Frontal cortex (tissue), 3 donors: ENCODE measurements at regions not wholly inside any gene's neighbourhood (a gene's known extent, or its start where the extent isn't known, plus 50 kb on each side); places are given as distances from the start of the nearest gene placed in this dataset.
"Not testable (repeated sequence)": the region's sequence is repeated elsewhere in the genome, so short reads cannot be mapped to it uniquely, and the experiment has no call there.

Experiments
- DNase-seq, 2 donors: peaks; one replicate each; pipeline ENCODE4 v3.0.0; 2012; ENCODE audit warnings: low spot score in 2 of 2
- FAIRE-seq: peaks from 2 replicates; lab custom pipeline; 2012; peaks lifted over from hg19 to GRCh38; lab: Jason Lieb, UNC
- donor health status: control.
- donor health status: control.
- donor health status: control.

DNA sequence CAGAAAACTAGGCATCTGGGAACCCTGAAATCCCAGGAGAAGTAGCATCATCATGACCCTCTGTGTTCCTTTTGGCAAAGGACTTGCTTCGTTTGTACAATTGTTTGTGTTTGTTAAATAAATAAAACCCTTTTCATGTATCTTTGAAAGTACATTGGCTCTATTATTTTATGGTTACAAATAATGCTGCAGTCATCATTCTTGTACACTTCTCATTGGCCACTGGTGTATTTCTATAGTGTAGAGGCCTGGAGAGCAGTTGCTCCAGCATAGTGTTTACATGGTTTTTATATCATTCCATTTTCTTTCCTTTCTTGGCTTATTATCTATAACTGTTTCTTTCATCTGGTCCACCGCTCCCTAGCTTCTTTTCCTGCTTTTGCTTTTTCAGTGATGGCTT is 253.3 kb downstream of the FAM72C start:
- no peak for DNase-seq
- no peak for FAIRE-seq

DNA sequence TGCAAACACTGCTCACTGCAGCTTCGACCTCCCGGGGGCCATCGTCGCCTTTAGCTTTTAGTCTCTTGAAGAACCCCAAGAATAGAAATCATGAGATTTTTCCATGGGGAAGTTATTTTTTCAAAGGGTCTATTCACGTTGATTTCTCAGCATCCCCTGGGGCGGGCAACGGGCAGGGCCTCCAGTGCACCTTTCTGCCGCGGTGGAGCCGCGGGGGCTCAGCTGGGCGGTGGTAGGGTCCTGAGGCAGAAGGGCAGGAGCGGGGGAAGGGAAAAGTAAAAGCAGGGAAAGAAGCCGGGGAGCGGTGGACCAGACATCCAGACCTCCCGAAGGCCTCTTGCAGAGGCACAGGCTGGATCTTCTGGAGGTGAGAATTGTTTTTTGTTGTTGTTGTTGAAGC is 253.8 kb downstream of the FAM72C start:
- DNase-seq, result no peak

DNA sequence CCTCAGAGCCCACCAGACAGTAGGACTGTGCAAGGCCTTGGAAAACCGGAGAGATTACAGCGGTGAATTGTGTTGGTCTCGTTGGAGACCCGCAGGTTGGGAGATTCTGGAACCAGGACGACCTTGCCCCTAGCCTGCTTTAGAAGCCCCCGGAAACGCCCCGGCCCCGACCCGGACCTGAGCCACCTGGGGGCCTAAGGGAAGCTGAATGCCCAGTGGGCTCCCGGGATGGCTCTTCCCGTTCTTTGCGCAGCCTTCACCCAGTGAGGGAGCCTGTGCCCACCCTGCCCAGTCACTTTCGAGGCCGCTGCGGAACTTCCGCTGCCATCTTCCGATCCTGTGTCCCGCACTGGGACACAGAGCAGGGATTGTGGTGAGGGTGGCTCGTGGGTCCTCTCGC is 254.4 kb downstream of the FAM72C start:
- no peak for DNase-seq

More for the DNA sequence above, 253.8 kb downstream of the FAM72C start:
- no peak for FAIRE-seq

DNA sequence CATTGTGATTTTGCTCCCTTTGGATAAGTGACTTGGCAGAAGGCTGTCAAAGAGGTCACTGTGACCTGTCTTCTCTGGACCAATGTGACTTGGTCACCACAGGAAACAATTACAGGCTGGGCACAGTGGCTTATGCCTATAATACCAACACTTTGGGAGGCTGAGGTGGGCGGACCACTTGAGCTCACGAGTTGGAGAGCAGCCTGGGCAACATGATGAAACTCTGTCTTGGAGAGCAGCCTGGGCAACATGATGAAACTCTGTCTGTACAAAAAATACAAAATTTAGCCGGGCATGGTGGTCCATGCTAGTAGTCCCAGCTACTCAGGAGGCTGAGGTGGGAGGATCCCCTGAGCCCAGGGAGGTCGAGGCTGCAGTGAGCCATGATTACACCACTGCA is 256.9 kb downstream of the FAM72C start:
- not testable (repeated sequence) for FAIRE-seq, DNase-seq

More for the DNA sequence above, 254.4 kb downstream of the FAM72C start:
- FAIRE-seq, result no peak

DNA sequence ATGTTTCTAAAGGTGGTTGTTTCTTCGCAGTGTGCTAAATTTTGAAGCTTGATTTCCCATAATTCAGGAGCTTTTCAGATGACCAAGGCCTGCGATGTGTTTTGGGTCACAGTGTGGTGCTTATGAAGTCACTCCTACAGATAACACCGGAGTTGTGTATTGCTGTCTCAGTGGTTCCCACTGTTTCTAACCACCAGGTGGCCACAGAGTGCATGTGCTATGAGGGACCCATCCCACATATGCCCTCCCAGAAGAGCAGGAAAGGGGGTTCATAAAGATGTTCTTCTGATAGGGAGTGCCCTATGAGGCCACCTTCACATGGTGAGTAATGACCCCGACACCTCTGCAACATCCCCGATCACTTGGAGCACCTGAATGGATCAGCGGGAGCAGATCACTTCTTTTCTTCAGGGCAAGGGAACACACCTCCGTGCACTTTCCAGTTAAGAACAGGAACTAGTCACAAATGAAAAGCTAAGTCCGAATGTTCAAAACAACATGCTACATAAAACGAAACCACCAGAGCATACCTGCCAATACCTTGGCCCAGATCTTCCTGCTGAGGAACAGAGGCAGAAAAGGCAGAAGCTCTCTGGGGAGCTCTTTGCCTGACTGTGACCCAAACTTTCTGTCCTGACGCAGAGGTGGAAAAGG is 262.1 kb downstream of the FAM72C start:
- FAIRE-seq, result peak; percentile 47
- DNase-seq, result not testable (repeated sequence)

DNA sequence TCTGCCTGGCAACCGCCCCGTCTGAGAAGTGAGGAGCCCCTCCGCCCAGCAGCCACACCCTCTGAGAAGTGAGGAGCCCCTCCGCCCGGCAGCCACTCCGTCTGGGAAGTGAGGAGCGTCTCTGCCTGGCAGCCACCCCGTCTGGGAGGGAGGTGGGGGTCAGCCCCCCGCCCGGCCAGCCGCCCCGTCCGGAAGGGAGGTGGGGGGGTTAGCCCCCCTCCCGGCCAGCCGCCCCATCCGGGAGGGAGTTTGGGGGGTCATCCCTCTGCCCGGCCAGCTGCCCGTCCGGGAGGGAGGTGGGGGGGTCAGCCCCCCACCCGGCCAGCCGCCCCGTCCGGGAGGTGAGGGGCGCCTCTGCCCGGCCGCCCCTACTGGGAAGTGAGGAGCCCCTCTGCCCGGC is 269.0 kb downstream of the FAM72C start:
- not testable (repeated sequence) for FAIRE-seq

DNA sequence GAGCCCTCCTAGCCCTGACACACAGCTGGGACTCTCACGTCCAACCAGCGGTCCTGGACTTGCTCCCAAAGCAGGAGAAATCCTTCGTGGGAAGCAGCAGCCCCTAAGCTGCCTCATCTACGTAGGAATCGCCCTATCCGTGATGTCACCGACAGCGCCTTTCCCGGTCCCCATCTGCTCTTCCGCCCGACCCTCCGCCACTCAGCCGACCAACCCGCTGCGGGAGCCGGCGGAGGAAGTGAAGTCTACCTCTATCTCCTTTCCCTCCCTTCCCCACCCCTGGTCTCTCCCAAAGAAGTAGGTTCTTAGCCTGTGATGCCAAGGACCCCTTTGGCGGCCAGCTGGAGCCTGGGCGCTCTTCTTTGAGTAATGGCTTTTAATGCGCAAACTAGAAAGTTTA is 272.1 kb downstream of the FAM72C start:
- FAIRE-seq, result no peak
- DNase-seq, result no peak

More for the DNA sequence above, 269.0 kb downstream of the FAM72C start:
- not testable (repeated sequence) for DNase-seq

DNA sequence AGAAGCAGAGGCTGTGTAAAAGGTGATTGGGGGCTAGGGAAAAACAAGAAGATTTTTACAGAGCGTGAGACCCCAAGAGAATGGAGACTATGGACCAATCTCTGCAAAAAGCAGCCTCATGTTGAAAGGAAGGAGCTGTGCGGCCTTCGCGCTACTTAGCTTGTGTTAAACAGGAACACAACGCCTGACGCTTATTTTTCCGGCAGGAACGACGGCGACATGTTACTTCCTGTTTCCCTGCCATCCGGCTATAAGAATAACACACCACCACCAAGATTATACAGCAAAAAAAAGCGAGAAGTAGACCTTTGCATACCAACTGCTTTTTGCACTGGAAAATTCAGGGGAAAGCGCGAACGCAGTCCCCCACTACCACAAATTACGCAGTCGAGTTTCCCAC is 272.7 kb downstream of the FAM72C start:
- no peak for DNase-seq
- no peak for FAIRE-seq

DNA sequence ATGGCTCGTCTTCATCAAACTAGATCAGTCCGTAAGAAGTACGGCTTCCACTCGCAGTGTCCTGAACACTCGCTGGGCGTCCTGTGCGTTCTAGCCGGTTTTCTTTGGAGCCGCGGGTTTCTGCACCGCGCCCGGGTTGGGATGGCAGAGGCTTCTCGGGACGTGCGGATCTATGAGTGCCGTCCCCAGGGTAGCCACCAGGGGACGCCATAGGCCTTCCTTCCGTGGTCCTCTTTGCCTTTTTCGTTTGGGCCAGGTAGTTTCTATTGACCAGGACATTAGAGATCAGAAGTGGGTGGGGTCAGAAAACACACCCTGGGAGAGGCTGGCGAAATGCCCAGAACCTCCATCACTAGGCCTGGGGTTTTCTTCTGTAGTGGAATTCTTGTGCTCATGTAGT is 273.8 kb downstream of the FAM72C start:
- DNase-seq (no peak), FAIRE-seq (no peak)

DNA sequence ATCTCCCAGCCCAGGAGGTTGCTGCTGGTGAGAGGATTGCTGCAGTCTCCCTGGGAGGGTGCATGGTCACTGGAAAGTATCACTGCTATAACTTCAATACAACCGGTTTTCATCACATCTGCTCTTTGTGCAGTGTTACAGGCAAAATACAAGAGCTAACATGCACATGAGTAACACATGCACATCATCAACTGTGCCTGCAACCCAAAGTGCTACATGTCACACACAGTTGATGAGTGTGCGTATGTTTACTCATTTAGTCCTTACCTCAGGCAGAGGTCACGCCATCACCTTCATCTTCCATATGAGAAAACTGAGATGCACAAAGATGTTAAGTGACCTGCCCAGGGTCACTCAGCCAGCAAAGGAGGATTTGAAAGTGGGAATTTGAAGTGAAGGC is 277.7 kb downstream of the FAM72C start:
- no peak for FAIRE-seq
- DNase-seq, result no peak

DNA sequence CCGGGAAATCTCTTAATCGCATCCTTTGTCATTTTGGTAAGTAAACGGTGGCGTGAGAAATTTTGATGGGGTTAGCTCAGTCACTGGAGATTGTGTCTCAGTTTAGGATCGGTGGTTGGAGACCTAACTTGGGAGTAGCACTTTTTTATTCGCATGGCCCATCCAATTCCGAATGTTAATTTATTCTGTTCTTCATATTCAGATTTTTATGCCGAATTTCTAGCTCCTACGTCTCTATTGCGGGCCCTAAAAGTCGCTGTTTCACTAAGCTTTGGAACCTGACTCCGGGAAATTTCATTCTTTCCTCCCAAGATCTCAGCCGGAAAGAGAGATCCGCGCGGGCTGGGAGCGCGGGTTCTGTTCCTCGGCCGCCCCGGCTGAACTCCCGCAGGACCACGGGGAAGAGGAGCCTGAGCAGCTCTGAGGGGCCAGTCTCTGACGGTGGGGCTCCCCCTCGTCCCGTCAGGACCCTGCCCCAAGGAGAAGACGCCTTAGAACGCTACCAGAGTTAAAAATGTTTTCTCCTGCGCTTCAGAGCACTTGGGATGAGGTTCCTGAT is 279.7 kb downstream of the FAM72C start:
- no peak for FAIRE-seq
- no peak for DNase-seq

DNA sequence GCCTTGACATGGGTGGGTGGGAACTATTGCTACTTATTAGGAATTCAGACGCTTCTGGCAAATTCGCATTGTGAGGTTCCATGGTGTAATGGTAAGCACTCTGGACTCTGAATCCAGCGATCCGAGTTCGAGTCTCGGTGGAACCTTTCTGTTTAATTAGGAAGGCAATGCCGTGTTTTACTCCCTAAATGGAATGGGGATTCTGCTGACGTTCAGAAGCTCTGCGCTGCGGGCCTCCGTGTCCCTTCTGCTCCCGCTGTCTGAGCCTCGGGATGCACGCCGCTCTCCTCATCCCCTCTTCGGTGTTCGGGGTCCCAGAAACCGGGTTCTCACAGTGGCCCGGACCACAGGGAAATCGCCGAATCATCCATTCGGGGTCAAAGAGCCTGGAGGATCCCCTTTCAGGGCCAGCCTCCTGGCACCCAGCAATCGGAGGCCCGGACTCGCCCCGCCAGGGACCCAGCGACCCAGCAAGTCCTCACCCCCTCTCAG is 280.3 kb downstream of the FAM72C start:
- no peak for FAIRE-seq
- no peak for DNase-seq

DNA sequence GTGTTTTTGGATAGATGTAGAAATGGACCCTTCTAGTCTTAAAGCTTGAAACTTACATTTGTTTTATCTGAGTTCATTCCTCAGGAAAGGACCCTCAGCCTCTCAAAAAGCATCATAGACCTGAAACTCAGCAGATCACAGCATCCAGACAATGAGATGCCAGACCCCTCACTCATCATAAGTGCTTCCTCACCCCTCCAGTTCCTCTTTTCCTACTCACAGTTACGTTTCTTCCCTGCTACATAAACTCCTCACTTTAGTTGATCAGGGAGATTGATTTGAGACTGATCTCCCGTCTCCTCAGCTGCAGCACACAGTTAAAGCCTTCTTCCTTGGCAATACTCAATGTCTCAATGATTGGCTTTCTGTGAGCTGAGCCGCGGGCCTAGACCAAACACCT is 282.0 kb downstream of the FAM72C start:
- DNase-seq (no peak), FAIRE-seq (no peak)

DNA sequence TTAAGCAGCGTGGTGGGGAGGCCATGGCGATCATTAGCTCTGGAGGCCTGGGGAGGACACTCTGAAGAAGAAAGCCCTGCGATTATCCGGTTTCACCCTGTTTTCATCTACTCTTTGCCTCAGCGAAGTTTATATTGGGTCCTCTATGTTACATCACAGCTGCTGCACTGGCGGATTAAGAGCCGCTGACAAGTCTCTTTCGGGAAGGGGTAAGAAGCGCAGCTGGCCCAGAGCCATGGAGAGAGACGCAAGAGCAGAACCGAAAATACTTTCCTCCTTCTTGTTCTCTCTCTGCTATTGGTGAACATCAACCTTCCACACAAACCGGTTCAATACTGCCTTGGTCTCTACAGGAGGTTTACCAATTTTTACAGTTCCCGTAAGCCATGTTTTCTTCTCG is 291.5 kb downstream of the FAM72C start:
- FAIRE-seq, result no peak
- DNase-seq, result no peak

DNA sequence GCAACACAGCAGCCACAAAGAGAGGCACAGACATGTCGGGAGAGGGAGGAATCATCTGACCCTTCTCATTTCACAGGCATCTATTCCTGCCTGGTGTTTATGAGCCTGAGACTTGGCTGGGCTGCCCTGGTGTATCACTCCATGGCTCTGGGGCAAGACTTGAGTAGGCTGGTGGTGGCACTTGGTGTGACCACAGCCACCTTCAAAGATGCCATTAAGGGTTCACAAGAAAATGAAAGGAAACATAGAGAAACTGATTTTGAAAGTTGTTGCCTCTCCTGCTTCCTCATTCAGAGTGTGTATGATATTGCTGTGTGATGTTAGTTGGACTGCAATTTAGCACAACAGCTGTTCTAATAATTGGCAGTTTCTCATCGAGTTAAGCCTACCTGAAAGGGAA is 298.8 kb downstream of the FAM72C start:
- FAIRE-seq, result no peak
- DNase-seq, result no peak

DNA sequence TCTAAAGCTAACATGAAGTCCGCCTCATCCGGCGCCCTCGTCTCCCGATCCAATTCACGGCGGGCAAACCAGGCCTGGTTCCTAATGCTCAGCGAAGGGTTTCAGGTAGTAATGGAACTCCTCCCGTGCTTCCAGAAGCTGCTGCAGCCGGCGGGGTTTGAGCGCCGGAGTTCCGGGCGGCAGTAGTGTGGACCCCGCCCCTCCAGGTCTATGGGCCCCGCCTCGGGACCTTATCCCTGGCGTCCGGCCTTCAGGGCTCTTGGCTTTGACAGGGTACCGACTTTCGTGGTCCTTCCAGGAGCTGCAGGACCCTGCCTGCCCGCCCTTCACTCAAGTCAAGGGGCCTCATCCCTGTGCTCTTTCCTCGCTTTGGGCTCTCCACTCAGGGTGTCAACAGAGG is 304.1 kb downstream of the FAM72C start:
- no peak for FAIRE-seq
- no peak for DNase-seq

DNA sequence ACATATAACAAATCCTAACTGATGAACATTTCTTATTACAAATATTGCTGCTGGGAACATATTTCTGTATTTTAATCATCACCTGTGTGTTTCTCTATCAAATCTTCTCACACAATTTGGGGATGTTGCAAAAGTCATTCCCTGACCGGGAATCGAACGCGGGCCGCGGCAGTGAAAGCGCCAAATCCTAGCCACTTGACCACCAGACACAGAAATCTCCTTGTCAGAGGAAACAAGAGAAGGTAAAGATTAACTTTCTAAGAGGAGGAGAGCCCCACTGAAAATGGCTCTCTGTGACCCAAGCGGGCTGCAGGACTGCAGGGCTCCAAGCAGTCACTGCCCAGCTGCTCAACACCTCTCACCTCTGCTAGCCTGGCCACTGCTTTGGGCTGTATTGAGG is 304.9 kb downstream of the FAM72C start:
- FAIRE-seq (no peak), DNase-seq (no peak)

DNA sequence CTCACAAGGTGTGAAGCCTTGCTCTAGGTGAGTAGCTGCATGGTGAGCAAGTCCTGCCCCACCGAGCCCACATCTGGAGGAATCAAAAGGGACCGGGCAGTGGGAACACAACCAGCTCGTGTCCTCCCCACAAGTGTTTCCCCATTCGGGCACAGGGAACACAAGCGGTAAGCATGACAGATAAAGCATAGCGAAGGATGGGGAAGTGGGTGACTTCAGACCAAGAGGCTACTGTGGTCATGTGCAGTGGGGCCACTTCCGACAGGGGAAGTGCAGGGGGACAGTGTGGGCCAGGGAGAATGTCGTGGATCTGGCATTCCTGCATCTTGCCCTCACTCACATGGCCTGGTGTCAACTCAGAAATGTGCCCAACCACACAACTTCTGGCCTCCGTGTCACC is 306.2 kb downstream of the FAM72C start:
- DNase-seq (no peak), FAIRE-seq (no peak)

DNA sequence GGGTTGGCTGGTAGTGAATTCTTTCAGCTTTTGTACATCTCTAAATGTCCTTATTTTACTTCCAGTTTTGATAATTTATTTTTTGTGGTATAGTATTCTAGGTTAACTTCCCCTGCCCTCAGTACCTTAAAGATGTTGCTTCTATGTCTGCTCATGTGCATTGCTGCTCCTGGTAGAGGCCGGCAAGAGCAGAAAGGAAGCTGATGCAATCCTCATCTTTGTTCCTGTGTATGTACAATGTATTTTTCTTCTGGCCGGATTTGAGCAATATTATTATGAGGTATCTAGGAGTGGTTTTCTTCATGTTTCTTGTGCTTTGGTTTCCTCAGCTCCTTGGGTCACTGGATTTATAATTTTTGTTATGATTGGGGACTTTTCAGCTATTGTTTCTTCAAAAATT is 308.7 kb downstream of the FAM72C start:
- FAIRE-seq, DNase-seq: not testable (repeated sequence)

DNA sequence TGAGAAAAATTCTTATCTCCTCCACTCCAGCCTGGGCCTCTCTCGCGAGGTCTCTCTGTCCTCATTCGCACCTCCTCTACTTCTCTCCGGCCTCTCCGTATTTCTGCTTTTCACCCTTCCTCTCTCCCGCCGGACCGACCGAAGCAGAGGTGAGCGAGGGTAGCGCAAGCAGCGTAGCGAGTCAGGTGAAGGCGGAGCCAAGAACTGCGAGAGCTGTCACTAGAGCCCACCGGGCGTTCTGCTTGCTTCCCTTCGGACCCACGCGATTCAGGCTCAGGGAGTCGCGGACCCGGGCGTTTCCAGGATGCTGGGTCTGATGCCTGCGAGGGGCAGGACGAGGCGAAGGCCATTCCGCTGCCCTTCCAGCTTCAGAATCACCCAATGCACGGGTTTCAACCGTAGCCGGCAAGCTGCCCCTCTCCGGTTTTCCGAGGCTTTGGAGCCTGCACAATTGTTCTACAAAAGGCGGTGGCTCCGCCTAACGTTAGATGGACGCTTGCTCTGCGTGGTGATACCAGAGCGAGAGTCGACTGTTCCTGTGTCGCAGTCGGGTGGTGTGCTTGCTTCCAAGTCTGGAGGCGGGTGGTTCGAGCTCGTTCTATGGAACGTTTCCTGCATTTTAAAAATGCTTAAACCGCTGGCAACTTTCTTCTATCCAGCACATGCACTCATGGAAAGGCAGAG is 310.2 kb downstream of the FAM72C start:
- no peak for FAIRE-seq
- DNase-seq, result no peak

DNA sequence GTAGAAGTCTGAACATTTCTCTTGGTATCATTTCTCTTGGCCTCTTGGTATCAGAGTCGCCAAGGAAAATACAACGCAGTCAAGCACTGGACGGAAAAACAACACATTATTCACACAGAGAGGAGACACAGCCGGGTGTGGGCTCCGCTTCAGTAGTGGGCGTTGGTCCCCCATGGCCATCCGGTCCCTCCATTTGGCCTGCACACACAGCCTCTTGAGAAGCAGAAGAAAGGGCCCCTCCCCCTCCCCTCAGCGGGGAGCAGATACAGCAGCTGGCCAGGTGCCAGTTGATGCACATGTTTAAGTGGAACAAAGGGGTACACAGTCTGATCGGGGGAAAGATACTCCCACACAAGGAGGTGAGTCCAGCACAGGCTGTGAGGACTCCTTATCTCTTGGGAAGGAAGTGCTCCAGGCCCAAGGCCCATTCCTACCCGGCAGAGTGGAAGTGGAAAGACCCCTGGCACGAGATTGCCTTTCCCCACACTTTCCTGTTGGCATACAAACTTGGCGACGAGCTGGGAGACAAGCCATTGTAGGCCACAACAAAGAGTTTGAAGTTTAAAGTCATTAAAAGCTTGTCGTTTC is 311.3 kb downstream of the FAM72C start:
- DNase-seq (no peak), FAIRE-seq (no peak)
